K562 (cell line): ENCODE measurements at regions not wholly inside any gene's neighbourhood (a gene's known extent, or its start where the extent isn't known, plus 50 kb on each side); places are given as distances from the start of the nearest gene placed in this dataset.

Source experiments
- ATAC-seq: fragments of 200-7000 bp; cut with Tn5 transposase; 3 replicates; pipeline ENCODE4 v1.9.1; 2020; ENCODE audit warnings: moderate library complexity
- BruUV-seq: library from RNA; stranded (reverse); fragments of 400-500 nt; replicated peaks from 2 replicates; lab custom pipeline; 2021; lab: Mats Ljungman, UMichigan
- CTCF ChIA-PET: fragments of 300-600 bp; formaldehyde crosslinking; extraction: SDS; loops from one replicate; lab custom pipeline; 2021; ENCODE audit warnings: low intra/inter-chr PET ratio; lab: Yijun Ruan, JAX
- POLR2A ChIA-PET: fragments of 300-600, 350-650 bp; sonication (Branson Sonifier 250); formaldehyde crosslinking; extraction: SDS; loops from one replicate; lab custom pipeline; 2021; ENCODE audit warnings: antibody characterized with exemption, inconsistent platforms; lab: Yijun Ruan, JAX
- DNase-seq, 4 experiments: peaks; one replicate each; pipeline versions ENCODE4 v3.0.0 to v3.0.0-alpha.2; 2011 to 2018; ENCODE audit warnings: low spot score in 3 of 4, mixed read lengths in 3 of 4; ENCODE audit errors: extremely low read depth in 1 of 4
- FAIRE-seq: peaks from 2 replicates; lab custom pipeline; 2011; peaks lifted over from hg19 to GRCh38; lab: Jason Lieb, UNC
- H2AFZ ChIP-seq: 2 replicates; pipeline ENCODE4 v1.6.0; 2011; ENCODE audit warnings: low read depth, low read length, control low read depth, inconsistent platforms
- H3K27ac ChIP-seq: fragments of 200-600 bp; 3 replicates; pipeline ENCODE4 v1.8.0; 2011; ENCODE audit warnings: low read depth, mild to moderate bottlenecking, control low read depth, inconsistent platforms, low read length, moderate library complexity, mixed read lengths; ENCODE audit errors: extremely low read depth
- H3K27me3 ChIP-seq, 2 experiments: fragments of 300-600 bp in 1 of 2; 2 replicates in 1 of 2; 3 replicates in 1 of 2; pipeline versions ENCODE4 v1.6.0 to v1.8.0; 2011; ENCODE audit warnings: inconsistent platforms in 2 of 2, low read length in 2 of 2, mild to moderate bottlenecking in 1 of 2, mixed read lengths in 1 of 2, moderate library complexity in 1 of 2; ENCODE audit not compliant: control insufficient read depth in 2 of 2, insufficient read depth in 2 of 2
- H3K36me3 ChIP-seq: fragments of 300-600 bp; 3 replicates; pipeline ENCODE4 v1.8.0; 2011; ENCODE audit warnings: mild to moderate bottlenecking, low read length, inconsistent platforms; ENCODE audit not compliant: control insufficient read depth, insufficient read depth
- H3K4me1 ChIP-seq, 2 experiments: fragments of 200-600 bp in 1 of 2; replicated peaks in 1 of 2; 2 replicates in 1 of 2; 3 replicates in 1 of 2; pipeline versions ENCODE4 v1.5.1 to v1.8.0; 2011; ENCODE audit warnings: inconsistent platforms in 2 of 2, low read length in 2 of 2, mild to moderate bottlenecking in 1 of 2, mixed read lengths in 1 of 2, moderate library complexity in 1 of 2; ENCODE audit not compliant: control insufficient read depth in 2 of 2, insufficient read depth in 2 of 2
- H3K4me2 ChIP-seq: 2 replicates; pipeline ENCODE4 v1.6.1; 2011; ENCODE audit warnings: low read length, control low read depth, inconsistent platforms, mixed read lengths; ENCODE audit not compliant: insufficient read depth
- H3K4me3 ChIP-seq: fragments of 200-600 bp; sonication (generic), shearing (Covaris generic); 2 replicates; pipeline ENCODE4 v1.5.1; 2016; ENCODE audit warnings: control low read depth, inconsistent platforms
- H3K79me2 ChIP-seq: fragments of 200-600 bp; 3 replicates; pipeline ENCODE4 v1.8.0; 2011; ENCODE audit warnings: low read length, inconsistent platforms; ENCODE audit not compliant: control insufficient read depth, insufficient read depth
- H3K9ac ChIP-seq, 2 experiments: 2 replicates each; pipeline versions ENCODE4 v1.6.0 to v1.6.1; 2011; ENCODE audit warnings: low read depth in 2 of 2, low read length in 2 of 2, control low read depth in 1 of 2, inconsistent platforms in 1 of 2, mild to moderate bottlenecking in 1 of 2, mixed read lengths in 1 of 2; ENCODE audit not compliant: insufficient read depth in 1 of 2
- H3K9me1 ChIP-seq: one replicate; pipeline ENCODE4 v1.6.0; 2011; ENCODE audit warnings: inconsistent platforms, mild to moderate bottlenecking, low read length, moderate library complexity; ENCODE audit not compliant: control insufficient read depth, insufficient read depth
- H3K9me3 ChIP-seq: replicated peaks from 2 replicates; pipeline ENCODE4 v1.5.1; 2011; ENCODE audit warnings: low read depth, low read length, inconsistent platforms; ENCODE audit not compliant: control insufficient read depth, insufficient read depth
- H4K20me1 ChIP-seq: replicated peaks from 2 replicates; pipeline ENCODE4 v1.6.1; 2011; ENCODE audit warnings: low read length, inconsistent platforms, mixed read lengths; ENCODE audit not compliant: control insufficient read depth, insufficient read depth
- CREM ChIP-seq: IDR thresholded peaks from 2 replicates; pipeline ENCODE4 v1.6.1; 2014; ENCODE audit warnings: antibody characterized with exemption, low read depth
- E2F3 ChIP-seq: fragments of 250-450 bp; sonication (Bioruptor Pico); IDR thresholded peaks from 2 replicates; pipeline ENCODE4 v1.4.0; 2020; ENCODE audit warnings: mild to moderate bottlenecking
- FOXP1 ChIP-seq: sonication (generic); formaldehyde crosslinking; IDR thresholded peaks from 2 replicates; pipeline ENCODE4 v1.8.0; 2022; ENCODE audit warnings: mild to moderate bottlenecking, missing genetic modification reagents
- HCFC1 ChIP-seq: IDR thresholded peaks from 2 replicates; pipeline ENCODE4 v1.6.1; 2012; ENCODE audit warnings: low read depth, low read length, improper control_type of control experiment
- MAFF ChIP-seq: IDR thresholded peaks from 2 replicates; pipeline ENCODE4 v1.6.1; 2012; ENCODE audit warnings: low read length, improper control_type of control experiment
- MAZ ChIP-seq, 2 experiments: fragments of 450-650 bp in 1 of 2; sonication (generic) in 1 of 2; formaldehyde crosslinking; IDR thresholded peaks in 1 of 2; conservative IDR thresholded peaks in 1 of 2; 2 replicates each; pipeline versions ENCODE4 v1.4.0 to v1.5.0; 2020; ENCODE audit warnings: mild to moderate bottlenecking in 1 of 2, missing genetic modification reagents in 1 of 2
- MCM2 ChIP-seq: fragments of 450-650 bp; IDR thresholded peaks from 2 replicates; pipeline ENCODE4 v1.6.1; 2017; ENCODE audit warnings: low read depth, mild to moderate bottlenecking
- NUFIP1 ChIP-seq: fragments of 450-650 bp; IDR thresholded peaks from 2 replicates; pipeline ENCODE4 v1.6.1; 2018; ENCODE audit not compliant: partially characterized antibody
- POLR3G ChIP-seq: IDR thresholded peaks from 2 replicates; pipeline ENCODE4 v1.6.1; 2011; ENCODE audit not compliant: insufficient read length, insufficient replicate concordance; ENCODE audit errors: extremely low read depth
- RBM17 ChIP-seq: fragments of 200-400 bp; formaldehyde crosslinking; IDR thresholded peaks from 2 replicates; pipeline ENCODE4 v1.6.1; 2017; ENCODE audit warnings: low read depth, mild to moderate bottlenecking, low read length, borderline replicate concordance
- TCFL5 ChIP-seq: fragments of 250-450 bp; sonication (Bioruptor Pico); conservative IDR thresholded peaks from 2 replicates; pipeline ENCODE4 v1.6.1; 2021; ENCODE audit warnings: mild to moderate bottlenecking, moderate library complexity, matching md5 sums
- TSHZ1 ChIP-seq: fragments of 250-450 bp; sonication (Bioruptor Pico); IDR thresholded peaks from 2 replicates; pipeline ENCODE4 v1.4.0; 2020; ENCODE audit warnings: mild to moderate bottlenecking, moderate library complexity
- ZEB2 ChIP-seq: fragments of 450-650 bp; IDR thresholded peaks from 2 replicates; pipeline ENCODE4 v1.6.1; 2016
- ZFP1 ChIP-seq: fragments of 450-650 bp; formaldehyde crosslinking; IDR thresholded peaks from 2 replicates; pipeline ENCODE4 v1.4.0; 2020; ENCODE audit warnings: mild to moderate bottlenecking, mixed read lengths
- ZNF398 ChIP-seq: fragments of 250-450 bp; sonication (Bioruptor Pico); IDR thresholded peaks from 2 replicates; pipeline ENCODE4 v1.8.0; 2021; ENCODE audit warnings: moderate library complexity, mild to moderate bottlenecking, inconsistent platforms
- ZNF696 ChIP-seq: fragments of 250-450 bp; sonication (Bioruptor Pico); conservative IDR thresholded peaks from 2 replicates; pipeline ENCODE4 v1.4.0; 2020; ENCODE audit warnings: mild to moderate bottlenecking, moderate library complexity
- WGBS: fragments of 100-300 bp; shearing (Covaris generic); methylation state at CpG from one replicate; pipeline ENCODE4 v1.1.6; 2016; ENCODE audit warnings: low coverage, mixed read lengths; ENCODE audit not compliant: insufficient coverage; ENCODE audit errors: missing lambda C conversion rate; 5-methylcytosine and 5-hydroxymethylcytosine counted together
- in situ Hi-C: fragments of 300-500 bp; cut with MboI; formaldehyde crosslinking; loops from 4 replicates; pipeline ENCODE4 v1.15.0; 2018; ENCODE audit warnings: inconsistent platforms, mixed read lengths
- intact Hi-C: fragments of 100-400 bp; cut with micrococcal nuclease; formaldehyde crosslinking; loops from 2 replicates; pipeline ENCODE4 v1.14.2; 2022
- TF ChIP-seq, protein P1 (sequence below): fragments of 250-450 bp; sonication (Bioruptor Pico); IDR thresholded peaks from 2 replicates; pipeline ENCODE4 v1.6.1; 2021; ENCODE audit warnings: mild to moderate bottlenecking

DNA sequence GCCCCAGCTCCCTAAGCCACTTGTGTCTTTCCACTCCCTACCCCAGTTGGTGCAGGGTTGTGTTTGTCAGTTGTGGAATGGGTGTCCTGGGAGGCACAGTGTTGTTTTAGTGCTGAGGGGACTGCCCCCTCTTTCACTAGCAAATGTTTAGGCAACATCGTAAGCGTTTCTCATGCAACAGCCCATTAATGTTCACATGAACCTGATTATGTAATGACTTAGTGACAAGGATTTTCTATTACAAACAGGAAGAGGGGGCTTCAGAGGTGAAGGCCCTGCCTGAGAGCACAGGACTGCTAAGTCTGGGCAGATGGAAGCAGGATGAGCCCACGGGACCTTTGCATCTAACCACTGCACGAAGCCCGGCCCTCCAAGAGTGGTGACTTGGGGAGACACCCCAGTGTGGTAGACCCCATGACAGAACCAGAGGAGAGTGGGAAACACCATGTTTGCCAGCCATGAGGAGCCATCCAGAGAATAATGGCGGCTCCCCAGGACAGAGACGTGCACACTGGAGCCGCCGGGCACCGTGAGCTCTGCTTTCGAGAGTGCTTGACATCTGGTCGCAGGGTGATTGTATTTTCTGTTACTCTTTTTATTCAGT is 339.7 kb downstream of the THBS2 start:
- Histone ChIP-seq H3K27me3 (peaks cover 24 to 49% of the 10 kb centered on the region in 2 experiments; a peak in 4 of 5 replicates), H3K4me1 (peaks cover 0 to 3% of the 10 kb centered on the region in 2 experiments; a peak in 1 of 5 replicates), H3K9ac (no peak overlapping the region), H4K20me1 (no peaks in the 10 kb centered on the region; the same call in 1 of the 2 replicates), H3K27ac (no peak overlapping the region), H2AFZ (no peak overlapping the region), H3K9me3 (no peaks in the 10 kb centered on the region), H3K4me3 (no peak overlapping the region), H3K79me2 (no peaks in the 10 kb centered on the region), H3K36me3 (no peaks in the 10 kb centered on the region), H3K9me1 (no peaks in the 10 kb centered on the region), H3K4me2 (no peak overlapping the region)
- FAIRE-seq (no peak), ATAC-seq (no peak), DNase-seq (no peak)
- under 1% methylated on average over 12 of the region's 12 CpGs for WGBS
- POLR2A ChIA-PET: no interaction called here
- TF ChIP-seq MCM2 (no peak), E2F3 (CRISPR knock-in tag) (no peak), FOXP1 (CRISPR knock-in tag) (no peak), MAFF (no peak), CREM (no peak), NUFIP1 (no peak), POLR3G (no peak), ZFP1 (no peak), RBM17 (no peak), HCFC1 (no peak), TCFL5 (no peak), MAZ (CRISPR knock-in tag; conservative IDR thresholded peaks at IDR 0.05 in 1 of 2, IDR thresholded peaks at IDR 0.05 in 1 of 2) (no peak), ZNF696 (CRISPR knock-in tag) (no peak), ZEB2 (no peak), TSHZ1 (CRISPR knock-in tag) (no peak), ZNF398 (CRISPR knock-in tag) (no peak)
- TF ChIP-seq, protein P1, sequence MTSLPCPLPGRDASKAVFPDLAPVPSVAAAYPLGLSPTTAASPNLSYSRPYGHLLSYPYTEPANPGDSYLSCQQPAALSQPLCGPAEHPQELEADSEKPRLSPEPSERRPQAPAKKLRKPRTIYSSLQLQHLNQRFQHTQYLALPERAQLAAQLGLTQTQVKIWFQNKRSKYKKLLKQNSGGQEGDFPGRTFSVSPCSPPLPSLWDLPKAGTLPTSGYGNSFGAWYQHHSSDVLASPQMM (CRISPR knock-in tag): no peak
- CTCF ChIA-PET: no interaction called here
- intact Hi-C loops: no loop called here
- BruUV-seq: no TSS peak
- in situ Hi-C loops: no loop called here
